UCSD-AML1 (cell line): ENCODE measurements at regions not wholly inside any gene's neighbourhood (a gene's known extent, or its start where the extent isn't known, plus 50 kb on each side); places are given as distances from the start of the nearest gene placed in this dataset.
"Not testable (repeated sequence)": the region's sequence is repeated elsewhere in the genome, so short reads cannot be mapped to it uniquely, and the experiment has no call there.

Experiments used
- DNase-seq: peaks from one replicate; lab custom pipeline; 2025; ENCODE audit not compliant: unreplicated experiment; lab: John Stamatoyannopoulos, UW

DNA sequence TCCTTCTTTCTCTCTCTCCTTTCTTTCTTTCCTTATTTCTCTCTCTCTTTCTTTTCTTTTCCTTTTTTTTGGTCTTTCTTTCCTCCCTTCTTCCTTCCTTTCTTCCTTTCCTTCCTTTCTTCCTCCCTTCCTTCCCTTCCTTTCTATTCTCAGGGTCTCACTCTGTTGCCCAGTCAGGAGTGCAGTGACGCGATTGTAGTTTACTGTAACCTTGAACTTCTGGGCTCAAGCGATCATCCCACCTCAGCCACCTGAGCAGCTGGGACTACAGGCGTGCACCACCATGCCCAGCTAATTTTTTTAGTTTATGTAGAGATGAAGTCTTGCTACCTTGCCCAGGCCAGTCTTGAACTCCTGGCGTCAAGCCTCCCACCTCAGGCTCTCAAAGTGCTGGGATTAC, 83.8 kb upstream of the PPM1B start:
- no peak for DNase-seq

- DNase-seq, result no peak
Observed at GRCh38 chr2:44086629-44087028, 82.0 kb upstream of the PPM1B start.

GRCh38 chr2:44087036-44087713, 81.5 kb upstream of the PPM1B start:
- peak; percentile 84 for DNase-seq

- no peak for DNase-seq
Observed at GRCh38 chr2:44087714-44088092, 81.0 kb upstream of the PPM1B start.

DNA sequence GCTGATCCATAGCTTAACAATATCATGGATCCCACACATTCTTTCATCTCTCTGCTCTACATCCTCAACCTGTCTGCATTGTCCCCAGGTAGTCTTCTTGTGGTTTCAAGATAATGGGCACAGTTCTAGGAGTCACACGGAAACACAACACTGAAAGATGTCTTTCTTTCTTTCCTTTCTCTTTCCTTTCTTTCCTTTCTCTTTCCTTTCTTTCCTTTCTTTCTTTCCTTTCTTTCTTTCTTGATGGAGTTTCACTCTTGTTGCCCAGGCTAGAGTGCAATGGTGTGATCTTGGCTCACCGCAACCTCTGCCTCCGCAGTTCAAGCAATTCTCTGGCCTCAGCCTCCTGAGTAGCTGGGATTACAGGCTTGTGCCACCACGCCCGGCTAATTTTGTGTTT, 76.2 kb upstream of the PPM1B start:
- DNase-seq, result not testable (repeated sequence)

DNA sequence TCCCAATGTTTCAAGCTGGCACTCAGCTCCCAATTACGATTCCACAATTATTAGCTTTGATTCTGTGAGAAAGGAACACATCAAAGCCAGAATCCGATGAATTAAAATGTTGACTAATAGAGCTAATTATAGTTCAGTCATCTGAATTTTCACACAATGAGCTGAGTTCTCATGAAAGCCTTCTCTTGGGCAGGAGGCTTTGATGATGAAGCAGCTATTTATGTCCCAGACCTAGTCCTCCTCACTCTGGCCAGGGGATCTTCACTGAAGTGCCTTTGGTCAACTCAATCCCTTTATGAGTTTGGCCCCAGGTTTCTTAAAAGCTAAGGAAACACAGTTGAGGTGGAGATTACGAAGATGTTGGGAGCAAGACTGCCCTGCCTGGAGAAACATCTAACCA, 74.7 kb upstream of the PPM1B start:
- DNase-seq, result no peak

- DNase-seq, result no peak
Observed at GRCh38 chr2:44097322-44097907, 71.3 kb upstream of the PPM1B start.

DNA sequence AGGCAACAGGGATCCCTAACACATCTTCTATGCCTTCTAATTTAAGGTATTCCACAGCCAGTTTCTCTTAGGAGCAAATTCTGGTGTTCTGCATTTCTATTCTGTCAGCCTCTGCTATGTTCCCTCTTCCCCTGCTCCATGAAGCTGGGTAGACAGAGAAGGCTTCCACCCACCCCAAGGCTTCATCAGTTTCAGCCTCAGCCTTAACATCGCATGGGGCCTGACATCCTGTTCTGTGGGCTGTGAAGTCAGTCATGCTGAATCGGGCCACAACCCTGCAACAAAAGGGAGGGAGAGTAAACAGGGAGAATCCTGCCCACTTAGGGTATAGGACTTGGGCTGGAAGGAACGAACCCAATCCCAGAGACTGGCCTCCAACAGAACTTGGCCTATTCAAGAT, 70.6 kb upstream of the PPM1B start:
- DNase-seq, result peak; percentile 21

DNA sequence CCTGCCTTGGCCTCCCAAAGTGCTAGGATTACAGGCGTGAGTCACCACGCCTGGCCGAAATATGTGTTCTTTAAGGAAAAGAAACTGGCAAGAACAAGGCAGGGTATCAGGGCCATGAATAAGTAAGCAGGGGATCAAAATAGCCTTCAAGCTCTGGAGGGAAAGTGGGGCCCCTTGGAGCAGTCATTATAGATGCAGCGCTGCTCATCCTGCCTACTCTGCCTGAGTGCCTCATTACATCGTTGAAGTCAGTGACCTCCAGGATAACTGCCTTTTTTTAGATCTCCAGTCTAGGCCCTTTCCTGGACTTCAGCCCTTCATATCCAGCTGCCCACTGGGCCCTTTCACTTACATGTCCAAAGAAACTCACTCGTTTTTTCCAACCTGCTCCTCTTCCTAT, 69.8 kb upstream of the PPM1B start:
- no peak for DNase-seq

DNA sequence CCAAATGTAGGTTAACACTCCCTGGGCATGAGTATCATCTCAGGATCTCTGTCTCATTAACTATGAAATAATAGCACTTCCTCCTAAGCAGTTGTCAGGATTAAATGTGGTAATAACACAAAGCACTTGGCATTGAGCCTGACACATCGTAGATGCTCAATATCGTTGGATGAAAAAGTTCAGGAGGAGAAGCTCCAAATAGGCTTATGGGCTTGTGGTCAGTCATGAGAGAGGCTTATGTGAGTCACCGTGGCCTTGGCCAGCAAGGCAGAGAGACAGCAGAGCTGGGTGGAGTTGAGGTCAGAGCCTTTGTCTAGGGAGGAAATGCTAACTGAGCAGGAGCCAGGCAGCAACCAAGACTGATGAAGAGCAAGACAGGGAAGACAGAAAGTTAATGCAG, 68.3 kb upstream of the PPM1B start:
- DNase-seq, result peak; percentile 59

DNA sequence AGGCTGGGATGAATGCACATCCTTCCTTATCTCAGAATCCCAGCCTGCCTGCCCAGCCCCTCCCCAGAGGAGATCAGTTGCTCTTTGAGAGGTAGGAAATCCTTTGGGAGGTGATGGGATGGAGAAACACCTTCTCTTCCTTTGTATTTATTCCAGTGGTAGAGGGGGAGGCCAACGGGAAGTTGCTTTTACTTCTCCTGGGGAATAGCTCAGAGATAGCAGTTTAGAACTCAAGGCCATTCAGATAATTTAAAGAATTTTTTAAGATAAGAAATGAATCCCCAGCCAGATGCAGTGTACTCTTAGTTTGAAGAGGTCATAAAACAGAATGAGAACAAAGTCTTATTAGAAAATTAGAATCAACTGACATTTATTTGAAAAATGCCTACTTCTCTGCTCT, 67.4 kb upstream of the PPM1B start:
- DNase-seq, result no peak

- no peak for DNase-seq
Observed at GRCh38 chr2:44102790-44103562, 65.7 kb upstream of the PPM1B start.

DNA sequence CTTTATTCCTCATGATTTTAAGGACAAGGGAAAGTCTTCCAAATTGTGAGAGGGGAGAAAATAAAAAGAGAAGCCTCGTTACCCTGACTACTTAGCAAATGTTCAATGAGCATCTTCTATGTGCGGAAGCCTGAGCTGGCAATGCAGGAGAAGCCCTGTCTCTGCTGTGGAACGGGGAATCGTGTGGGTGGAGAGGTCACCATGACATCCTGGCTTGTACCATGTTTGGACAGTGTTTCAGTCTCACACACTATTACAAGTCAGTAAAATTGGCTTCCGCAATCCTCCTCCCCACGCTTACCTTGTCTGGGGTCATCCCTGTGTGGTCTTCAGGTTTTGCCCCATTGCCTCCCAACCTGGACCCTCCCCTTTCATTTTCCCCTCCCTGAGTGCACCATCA, 65.0 kb upstream of the PPM1B start:
- no peak for DNase-seq

DNA sequence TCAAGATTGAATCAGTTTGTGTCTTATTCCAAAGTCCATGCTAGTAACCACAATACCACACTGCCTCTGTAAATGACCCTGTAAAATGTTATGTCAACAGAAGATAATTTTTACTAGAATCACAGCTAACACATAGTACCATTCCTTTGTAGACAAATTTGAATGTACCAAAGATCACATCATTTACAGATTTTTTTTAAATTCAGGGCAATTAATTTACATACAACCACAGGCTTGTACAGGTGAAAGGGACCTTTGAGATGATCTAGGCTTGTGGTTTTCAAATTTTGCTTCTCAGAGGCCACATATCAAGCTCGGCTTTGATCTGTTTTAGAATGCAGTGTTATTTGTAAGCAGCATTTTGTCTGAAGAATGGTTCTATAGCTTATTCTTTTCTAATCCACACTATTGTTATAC, 63.8 kb upstream of the PPM1B start:
- DNase-seq, result no peak

DNA sequence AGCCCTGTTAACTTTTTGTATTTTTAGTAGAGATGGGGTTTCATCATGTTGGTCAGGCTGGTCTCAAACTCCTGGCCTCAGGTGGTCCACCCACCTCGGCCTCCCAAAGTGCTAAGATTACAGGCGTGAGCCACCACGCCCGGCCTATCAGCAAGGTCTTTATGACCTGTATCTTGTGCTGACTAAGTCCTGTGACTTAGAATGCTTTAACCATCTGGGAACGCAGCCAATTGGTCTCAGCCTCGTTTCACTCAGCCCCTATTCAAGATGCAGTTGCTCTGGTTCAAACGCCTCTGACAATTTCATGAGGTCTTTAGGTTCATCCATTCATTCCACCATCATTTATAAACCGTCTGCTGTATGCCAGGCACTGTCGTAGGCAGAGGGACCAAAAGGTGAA, 62.2 kb upstream of the PPM1B start:
- DNase-seq, result not testable (repeated sequence)

DNA sequence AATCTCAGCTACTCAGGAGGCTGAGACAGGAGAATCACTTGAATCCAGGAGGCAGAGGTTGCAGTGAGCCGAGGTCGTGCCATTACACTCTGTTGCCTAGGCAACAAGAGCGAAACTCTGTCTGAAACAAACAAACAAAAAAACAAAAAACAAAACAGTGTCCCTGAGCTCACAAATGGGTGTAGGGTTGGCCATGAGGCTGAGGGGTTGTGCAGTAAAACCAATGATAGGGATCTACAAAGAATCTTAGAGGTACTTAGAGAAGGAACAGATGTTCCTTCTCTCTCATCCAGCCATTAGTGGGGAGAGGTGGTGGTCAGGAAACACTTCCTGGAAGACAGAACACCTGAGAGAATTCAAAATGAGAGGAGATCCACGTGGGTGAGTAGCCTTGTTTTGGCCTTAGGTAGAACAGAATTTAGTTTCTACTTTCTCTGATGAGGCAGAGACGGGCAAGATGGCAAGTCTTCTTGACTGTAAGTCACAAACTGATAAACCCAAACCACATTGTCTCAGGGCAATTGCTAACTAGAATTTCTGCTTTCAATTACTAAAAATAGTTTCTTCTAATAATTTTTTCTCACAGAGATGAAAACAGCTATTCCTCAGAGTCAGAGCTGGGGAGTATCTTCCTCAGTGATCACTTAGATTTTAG, 61.5 kb upstream of the PPM1B start:
- no peak for DNase-seq

DNA sequence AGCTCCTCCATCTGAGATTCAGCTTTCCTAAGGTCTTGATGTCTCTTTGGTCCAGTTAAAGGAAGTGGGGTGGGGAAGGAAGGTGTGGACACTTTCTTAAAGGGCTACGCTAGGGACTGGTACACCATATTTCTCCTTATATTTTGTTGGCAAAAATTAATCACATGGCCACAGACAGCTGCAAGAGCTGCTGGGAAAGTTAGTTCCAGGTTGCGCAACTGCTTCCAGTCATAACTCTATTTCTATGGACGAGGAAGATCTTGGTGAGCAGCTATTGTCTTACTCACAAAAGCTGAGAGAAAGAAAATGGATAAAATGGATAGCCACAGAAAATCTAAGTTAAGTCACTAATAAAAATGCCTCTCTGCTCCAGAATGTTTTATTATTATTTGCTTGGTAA, 60.7 kb upstream of the PPM1B start:
- no peak for DNase-seq

DNA sequence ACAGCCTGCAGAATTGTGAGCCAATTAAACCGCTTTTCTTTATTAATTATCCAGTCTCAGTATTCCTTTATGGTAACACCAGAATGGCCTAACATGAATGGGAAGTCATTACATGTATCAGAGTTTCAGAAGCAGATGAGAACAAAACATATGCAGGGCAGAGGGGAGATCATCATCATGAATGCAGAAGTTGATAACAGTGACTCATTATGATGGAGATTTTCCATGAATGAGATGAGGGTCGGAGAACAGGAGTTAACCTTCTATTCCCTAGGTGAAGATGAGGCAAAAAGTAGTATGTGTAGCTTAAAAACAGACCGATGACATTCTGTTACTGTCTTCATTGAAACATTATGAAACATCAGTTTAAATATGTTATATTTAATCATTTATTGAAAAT, 59.5 kb upstream of the PPM1B start:
- DNase-seq, result no peak

GRCh38 chr2:44110444-44110843, 58.2 kb upstream of the PPM1B start:
- DNase-seq, result no peak

- DNase-seq, result no peak
Observed at GRCh38 chr2:44112096-44112495, 56.6 kb upstream of the PPM1B start.

DNA sequence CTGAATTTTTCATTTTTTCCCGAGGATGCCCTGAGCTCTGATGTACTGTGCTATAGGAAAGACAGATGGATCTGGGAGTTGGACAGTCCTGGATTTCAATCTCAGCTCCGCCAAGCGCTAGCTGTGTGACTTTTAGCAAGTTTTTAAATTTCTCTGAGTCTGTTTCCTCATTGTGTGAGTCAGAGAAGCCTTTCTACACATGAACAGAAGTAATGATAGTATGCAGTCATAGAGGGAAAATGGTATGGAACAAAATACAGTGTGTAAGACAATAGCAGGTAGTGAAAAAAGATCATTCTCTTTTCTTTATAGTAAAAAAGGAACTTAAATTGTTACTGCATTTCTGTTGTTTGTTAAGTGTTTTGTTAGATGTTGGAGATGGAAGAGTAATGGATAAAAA, 52.4 kb upstream of the PPM1B start:
- no peak for DNase-seq

GRCh38 chr2:44118257-44118656, 50.4 kb upstream of the PPM1B start:
- no peak for DNase-seq
